Caco-2 (cell line): ENCODE measurements at regions not wholly inside any gene's neighbourhood (a gene's known extent, or its start where the extent isn't known, plus 50 kb on each side); places are given as distances from the start of the nearest gene placed in this dataset.
A peak's percentile ranks its signal among the peaks of the same experiment; 100 is the strongest.

Experiments
- BruUV-seq: library from RNA; stranded (reverse); fragments of 400-500 nt; replicated peaks from 2 replicates; lab custom pipeline; 2021; lab: Mats Ljungman, UMichigan
- CTCF ChIA-PET: fragments of 300-600 bp; sonication (Branson Sonifier 250); formaldehyde crosslinking; loops from one replicate; lab custom pipeline; 2022; ENCODE audit warnings: antibody characterized with exemption; lab: Charles Lee
- POLR2A ChIA-PET: fragments of 300-600 bp; sonication (Branson Sonifier 250); formaldehyde crosslinking; loops from one replicate; lab custom pipeline; 2022; ENCODE audit warnings: antibody characterized with exemption; lab: Charles Lee
- DNase-seq, 2 experiments: peaks; one replicate each; pipeline versions ENCODE4 v3.0.0 to v3.0.0-alpha.2; 2020 to 2022
- H3K27me3 ChIP-seq: replicated peaks from 2 replicates; pipeline ENCODE4 v1.6.0; 2011; ENCODE audit warnings: low read length; ENCODE audit not compliant: control insufficient read depth, insufficient read depth
- H3K36me3 ChIP-seq: 2 replicates; pipeline ENCODE4 v1.5.1; 2011; ENCODE audit warnings: low read length; ENCODE audit not compliant: control insufficient read depth, insufficient read depth
- H3K4me1 ChIP-seq: fragments of 250-450 bp; sonication (Bioruptor Pico); 2 replicates; pipeline ENCODE4 v1.5.1; 2020; ENCODE audit warnings: mild to moderate bottlenecking
- H3K4me3 ChIP-seq: 2 replicates; pipeline ENCODE4 v1.5.1; 2011; ENCODE audit warnings: low read depth, mild to moderate bottlenecking, control low read depth, low read length
- H3K9me3 ChIP-seq: fragments of 250-450 bp; sonication (Bioruptor Pico); 2 replicates; pipeline ENCODE4 v1.5.1; 2020; ENCODE audit warnings: mild to moderate bottlenecking, moderate library complexity
- H3K27ac Mint-ChIP-seq: one replicate; pipeline ENCODE4 v1.8.0; 2022; ENCODE audit warnings: mixed read lengths; ENCODE audit not compliant: unreplicated experiment
- H3K27me3 Mint-ChIP-seq: one replicate; pipeline ENCODE4 v1.8.0; 2022; ENCODE audit warnings: mixed read lengths; ENCODE audit not compliant: insufficient read depth, unreplicated experiment
- H3K36me3 Mint-ChIP-seq: one replicate; pipeline ENCODE4 v1.8.0; 2022; ENCODE audit warnings: mild to moderate bottlenecking, mixed read lengths; ENCODE audit not compliant: insufficient read depth, unreplicated experiment
- H3K4me1 Mint-ChIP-seq: one replicate; pipeline ENCODE4 v1.8.0; 2022; ENCODE audit warnings: low read depth, mixed read lengths; ENCODE audit not compliant: unreplicated experiment
- H3K4me3 Mint-ChIP-seq: one replicate; pipeline ENCODE4 v1.8.0; 2022; ENCODE audit warnings: mild to moderate bottlenecking, moderate library complexity, mixed read lengths; ENCODE audit not compliant: unreplicated experiment
- H3K9me3 Mint-ChIP-seq: one replicate; pipeline ENCODE4 v1.8.0; 2022; ENCODE audit warnings: mixed read lengths; ENCODE audit not compliant: unreplicated experiment
- CTCF ChIP-seq, 2 experiments: fragments of 200-600 bp in 1 of 2; IDR thresholded peaks; 1 replicate in 1 of 2; 2 replicates in 1 of 2; pipeline versions ENCODE4 v1.5.1 to v1.8.0; 2011 to 2022; ENCODE audit warnings: antibody characterized with exemption in 1 of 2, control low read depth in 1 of 2, inconsistent platforms in 1 of 2, low read depth in 1 of 2, low read length in 1 of 2, mild to moderate bottlenecking in 1 of 2, moderate library complexity in 1 of 2; ENCODE audit not compliant: insufficient read depth in 1 of 2, severe bottlenecking in 1 of 2, unreplicated experiment in 1 of 2
- intact Hi-C: fragments of 100-400 bp; cut with micrococcal nuclease; formaldehyde crosslinking; loops from one replicate; pipeline ENCODE4 v1.10.0; 2022; ENCODE audit not compliant: unreplicated experiment

- Histone ChIP-seq H3K4me1 (no peaks in the 10 kb centered on the region), H3K27me3 (no peaks in the 10 kb centered on the region), H3K36me3 (no peaks in the 10 kb centered on the region), H3K4me3 (no peak overlapping the region), H3K9me3 (no peaks in the 10 kb centered on the region)
- ChIA-PET CTCF (no interaction called here), POLR2A (no interaction called here)
- Mint-ChIP-seq H3K4me3 (no peak overlapping the region), H3K4me1 (no peaks in the 10 kb centered on the region), H3K27me3 (no peaks in the 10 kb centered on the region), H3K9me3 (no peaks in the 10 kb centered on the region), H3K27ac (no peak overlapping the region), H3K36me3 (peaks cover under 1% of the 10 kb centered on the region)
- intact Hi-C loops, result no loop called here
- no peak for DNase-seq
- no TSS peak for BruUV-seq
- TF ChIP-seq CTCF (IDR thresholded peaks at IDR 0.05; ENCODE audit: insufficient read depth in 1 of 2, low read depth in 1 of 2, low read length in 1 of 2, severe bottlenecking in 1 of 2, unreplicated experiment in 1 of 2), result no peak
Measured at GRCh38 chr10:118161461-118162246, 114.9 kb upstream of the RAB11FIP2 start.

- no TSS peak for BruUV-seq
- H3K27me3 ChIP-seq, result no peaks in the 10 kb centered on the region
- no peak for TF ChIP-seq CTCF (IDR thresholded peaks at IDR 0.05; ENCODE audit: insufficient read depth in 1 of 2, low read depth in 1 of 2, low read length in 1 of 2, severe bottlenecking in 1 of 2, unreplicated experiment in 1 of 2)
- H3K9me3 Mint-ChIP-seq, result no peaks in the 10 kb centered on the region
- peaks cover 36% of the 10 kb centered on the region for H3K4me1 ChIP-seq
- H3K27ac Mint-ChIP-seq, result peak overlapping the region; percentile 35
- intact Hi-C loops, result loop anchor here (5.0 kb wide), 1 partner anchor 106 kb away; the partner anchor contains the start of gene RAB11FIP2
- 0 out of 2 replicates have a peak, but pooled peaks cover 4% of the 10 kb centered on the region for H3K9me3 ChIP-seq
- POLR2A ChIA-PET, result no interaction called here
- no peaks in the 10 kb centered on the region for H3K27me3 Mint-ChIP-seq
- peaks cover 21% of the 10 kb centered on the region for H3K4me1 Mint-ChIP-seq
- DNase-seq, result no peak
- H3K4me3 ChIP-seq, result no peak overlapping the region
- H3K36me3 Mint-ChIP-seq, result peaks cover 14% of the 10 kb centered on the region
- no peaks in the 10 kb centered on the region for H3K36me3 ChIP-seq
- H3K4me3 Mint-ChIP-seq, result no peak overlapping the region
- CTCF ChIA-PET, result no interaction called here
Measured at GRCh38 chr10:118153287-118153686, 106.5 kb upstream of the RAB11FIP2 start.

GRCh38 chr10:118151461-118151860 lies 104.7 kb upstream of the RAB11FIP2 start:
- Histone ChIP-seq H3K36me3 (no peaks in the 10 kb centered on the region), H3K4me3 (no peak overlapping the region), H3K9me3 (0 out of 2 replicates have a peak, but pooled peaks cover 4% of the 10 kb centered on the region), H3K4me1 (peaks cover 40% of the 10 kb centered on the region), H3K27me3 (no peaks in the 10 kb centered on the region)
- intact Hi-C loops, result loop anchor here (1.0 to 5.0 kb wide), 2 partner anchors 89 to 104 kb away; partner anchors contain the start of gene RAB11FIP2
- no peak for TF ChIP-seq CTCF (IDR thresholded peaks at IDR 0.05; ENCODE audit: insufficient read depth in 1 of 2, low read depth in 1 of 2, low read length in 1 of 2, severe bottlenecking in 1 of 2, unreplicated experiment in 1 of 2)
- Mint-ChIP-seq H3K36me3 (peaks cover 12% of the 10 kb centered on the region), H3K9me3 (no peaks in the 10 kb centered on the region), H3K4me1 (peaks cover 21% of the 10 kb centered on the region), H3K27me3 (no peaks in the 10 kb centered on the region), H3K27ac (peak overlapping the region; percentile 97), H3K4me3 (peak overlapping the region; percentile 63)
- BruUV-seq, result no TSS peak
- ChIA-PET CTCF (interaction anchor here (1.1 kb wide), 1 partner anchor 655 kb away, joined by 4 read pairs; no protein-coding TSS in a partner anchor), POLR2A (no interaction called here)
- DNase-seq, result peak; percentile 84 to 92
